CD4-positive, alpha-beta T cell treated with Interleukin-6 for 4 hours (primary cell): ENCODE measurements at regions not wholly inside any gene's neighbourhood (a gene's known extent, or its start where the extent isn't known, plus 50 kb on each side); places are given as distances from the start of the nearest gene placed in this dataset.
"Not testable (repeated sequence)": the region's sequence is repeated elsewhere in the genome, so short reads cannot be mapped to it uniquely, and the experiment has no call there.

ENCODE experiments used
- DNase-seq: peaks from one replicate; pipeline ENCODE4 v3.0.0-alpha.2; 2020; ENCODE audit warnings: mixed read lengths

GRCh38 chr5:7096294-7096693 is 299.6 kb upstream of the ADCY2 start:
- no peak for DNase-seq

- no peak for DNase-seq
Measured at GRCh38 chr5:7105358-7105757, 290.6 kb upstream of the ADCY2 start.

GRCh38 chr5:7117961-7118360 is 278.0 kb upstream of the ADCY2 start:
- no peak for DNase-seq

GRCh38 chr5:7131680-7132079 is 264.3 kb upstream of the ADCY2 start:
- no peak for DNase-seq

- no peak for DNase-seq
Measured at GRCh38 chr5:7146886-7147285, 249.1 kb upstream of the ADCY2 start.

- DNase-seq, result no peak
Measured at GRCh38 chr5:7157083-7157482, 238.9 kb upstream of the ADCY2 start.

GRCh38 chr5:7169240-7169878 is 226.6 kb upstream of the ADCY2 start:
- DNase-seq, result no peak

- not testable (repeated sequence) for DNase-seq
Measured at GRCh38 chr5:7170785-7171184, 225.2 kb upstream of the ADCY2 start.

- DNase-seq, result no peak
Measured at GRCh38 chr5:7179364-7179763, 216.6 kb upstream of the ADCY2 start.

- no peak for DNase-seq
Measured at GRCh38 chr5:7181841-7182240, 214.1 kb upstream of the ADCY2 start.

- no peak for DNase-seq
Measured at GRCh38 chr5:7185742-7186141, 210.2 kb upstream of the ADCY2 start.

GRCh38 chr5:7186818-7187217 is 209.1 kb upstream of the ADCY2 start:
- no peak for DNase-seq

- DNase-seq, result no peak
Measured at GRCh38 chr5:7190712-7191250, 205.2 kb upstream of the ADCY2 start.

- no peak for DNase-seq
Measured at GRCh38 chr5:7192016-7192415, 203.9 kb upstream of the ADCY2 start.

GRCh38 chr5:7202846-7203245 is 193.1 kb upstream of the ADCY2 start:
- DNase-seq, result no peak

- no peak for DNase-seq
Measured at GRCh38 chr5:7207979-7208378, 188.0 kb upstream of the ADCY2 start.

- no peak for DNase-seq
Measured at GRCh38 chr5:7208938-7209337, 187.0 kb upstream of the ADCY2 start.

- no peak for DNase-seq
Measured at GRCh38 chr5:7209658-7210057, 186.3 kb upstream of the ADCY2 start.

GRCh38 chr5:7210549-7210948 is 185.4 kb upstream of the ADCY2 start:
- no peak for DNase-seq

- DNase-seq, result no peak
Measured at GRCh38 chr5:7213525-7213924, 182.4 kb upstream of the ADCY2 start.

GRCh38 chr5:7214906-7215416 is 181.0 kb upstream of the ADCY2 start:
- DNase-seq, result no peak

- DNase-seq, result no peak
Measured at GRCh38 chr5:7218141-7218540, 177.8 kb upstream of the ADCY2 start.

- DNase-seq, result no peak
Measured at GRCh38 chr5:7220156-7220555, 175.8 kb upstream of the ADCY2 start.

- DNase-seq, result no peak
Measured at GRCh38 chr5:7221041-7221440, 174.9 kb upstream of the ADCY2 start.

- no peak for DNase-seq
Measured at GRCh38 chr5:7225826-7226225, 170.1 kb upstream of the ADCY2 start.
